Fibroblast of lung (primary cell): ENCODE measurements at regions not wholly inside any gene's neighbourhood (a gene's known extent, or its start where the extent isn't known, plus 50 kb on each side); places are given as distances from the start of the nearest gene placed in this dataset.
"Not testable (repeated sequence)": the region's sequence is repeated elsewhere in the genome, so short reads cannot be mapped to it uniquely, and the experiment has no call there.

ENCODE experiments used
- DNase-seq, 2 donors: peaks; one replicate each; pipeline versions ENCODE4 v3.0.0 to v3.0.0-alpha.2; 2010; ENCODE audit warnings: low read depth in 2 of 2
- H2AFZ ChIP-seq: 2 replicates; pipeline ENCODE4 v1.5.1; 2012; ENCODE audit warnings: low read length, control low read depth, inconsistent platforms
- H3K27ac ChIP-seq: 2 replicates; pipeline ENCODE4 v1.5.1; 2011; ENCODE audit warnings: low read length, control low read depth; ENCODE audit not compliant: insufficient read depth
- H3K27me3 ChIP-seq: 2 replicates; pipeline ENCODE4 v1.5.1; 2011; ENCODE audit warnings: mild to moderate bottlenecking, low read length; ENCODE audit not compliant: control insufficient read depth, insufficient read depth
- H3K36me3 ChIP-seq: 2 replicates; pipeline ENCODE4 v1.5.1; 2011; ENCODE audit warnings: low read length; ENCODE audit not compliant: control insufficient read depth, insufficient read depth
- H3K4me1 ChIP-seq: 2 replicates; pipeline ENCODE4 v1.5.1; 2011; ENCODE audit warnings: low read length; ENCODE audit not compliant: control insufficient read depth, insufficient read depth; ENCODE audit errors: extremely low read depth
- H3K4me2 ChIP-seq: 2 replicates; pipeline ENCODE4 v1.5.1; 2011; ENCODE audit warnings: low read length, control low read depth; ENCODE audit not compliant: insufficient read depth; ENCODE audit errors: extremely low read depth
- H3K4me3 ChIP-seq, 4 experiments: fragments of 200-600 bp in 1 of 4; sonication (generic) in 1 of 4; replicated peaks in 1 of 4; 2 replicates each; pipeline ENCODE4 v1.5.1; 2011 to 2016; ENCODE audit warnings: low read length in 4 of 4, low read depth in 3 of 4, mild to moderate bottlenecking in 3 of 4, control low read depth in 2 of 4, inconsistent platforms in 1 of 4, mixed read lengths in 1 of 4; ENCODE audit not compliant: insufficient read depth in 1 of 4; ENCODE audit errors: control extremely low read depth in 1 of 4
- H3K79me2 ChIP-seq: 2 replicates; pipeline ENCODE4 v1.5.1; 2012; ENCODE audit warnings: mild to moderate bottlenecking, low read length, inconsistent platforms; ENCODE audit not compliant: control insufficient read depth, insufficient read depth
- H3K9ac ChIP-seq: 2 replicates; pipeline ENCODE4 v1.5.1; 2011; ENCODE audit warnings: mild to moderate bottlenecking, low read length, control low read depth; ENCODE audit not compliant: insufficient read depth
- H3K9me3 ChIP-seq: 2 replicates; pipeline ENCODE4 v1.5.1; 2012; ENCODE audit warnings: low read depth, low read length; ENCODE audit not compliant: control insufficient read depth, insufficient read depth
- H4K20me1 ChIP-seq: 2 replicates; pipeline ENCODE4 v1.5.1; 2011; ENCODE audit warnings: low read length; ENCODE audit not compliant: control insufficient read depth, insufficient read depth; ENCODE audit errors: extremely low read depth
- CTCF ChIP-seq, 2 donors: IDR thresholded peaks in 1 of 2; conservative IDR thresholded peaks in 1 of 2; 1 replicate in 1 of 2; 2 replicates in 1 of 2; pipeline ENCODE4 v1.5.1; 2011 to 2012; ENCODE audit warnings: low read length in 2 of 2, control low read depth in 1 of 2, inconsistent platforms in 1 of 2, low read depth in 1 of 2, mild to moderate bottlenecking in 1 of 2
- EZH2 ChIP-seq: IDR thresholded peaks from 2 replicates; pipeline ENCODE4 v1.5.1; 2012; ENCODE audit warnings: low read length, control low read depth, mild to moderate bottlenecking; ENCODE audit errors: missing control alignments

DNA sequence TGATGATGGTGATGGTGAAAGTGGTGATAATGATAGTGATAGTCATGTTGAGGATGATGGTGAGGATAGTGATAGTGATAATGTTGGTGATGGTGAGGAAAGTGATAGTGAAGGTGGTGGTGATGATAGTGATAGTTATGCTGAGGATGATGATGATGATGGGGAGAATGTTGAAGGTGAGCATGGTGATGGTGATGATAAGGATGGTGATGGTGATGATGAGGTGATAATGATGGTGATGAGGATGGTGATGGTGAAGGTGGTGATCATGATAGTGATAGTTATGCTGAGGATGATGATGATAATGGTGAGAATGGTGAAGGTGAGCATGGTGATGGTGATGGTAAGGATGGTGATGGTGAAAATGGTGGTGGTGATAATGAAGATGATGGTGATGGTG is 64.9 kb upstream of the ZNF337 start:
- Histone ChIP-seq H4K20me1 (no peaks in the 10 kb centered on the region), H2AFZ (no peak overlapping the region), H3K4me3 (no peak overlapping the region), H3K36me3 (no peaks in the 10 kb centered on the region), H3K27me3 (no peaks in the 10 kb centered on the region), H3K79me2 (no peaks in the 10 kb centered on the region), H3K4me1 (no peaks in the 10 kb centered on the region), H3K4me2 (no peak overlapping the region), H3K9me3 (no peaks in the 10 kb centered on the region), H3K27ac (no peak overlapping the region), H3K9ac (no peak overlapping the region)
- DNase-seq: no peak
- TF ChIP-seq EZH2 (no peak), CTCF (conservative IDR thresholded peaks at IDR 0.05 in 1 of 2, IDR thresholded peaks at IDR 0.05 in 1 of 2; ENCODE audit: low read depth in 1 of 2, low read length in 2 of 2) (no peak)

DNA sequence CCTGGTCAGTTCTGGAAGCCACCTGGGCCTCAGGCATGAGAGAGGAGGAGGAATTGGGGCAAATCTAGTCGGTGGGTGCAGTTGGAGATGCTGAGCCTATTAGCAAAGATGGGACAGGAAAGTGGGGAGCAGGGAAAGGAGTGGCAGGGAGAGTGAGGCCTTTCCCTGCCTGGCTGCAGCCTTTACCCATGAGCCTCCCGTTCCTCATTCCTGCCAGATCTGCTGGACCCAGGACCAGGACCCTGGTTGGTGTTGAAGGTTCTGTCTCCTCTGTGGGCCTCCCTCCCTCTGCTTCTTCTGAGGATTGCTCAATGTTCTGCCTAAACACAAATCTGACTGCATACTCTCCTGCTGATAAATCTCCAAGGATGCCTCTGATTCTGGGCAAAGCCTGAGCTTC is 64.4 kb upstream of the ZNF337 start:
- not testable (repeated sequence) for H3K27ac ChIP-seq, H3K36me3 ChIP-seq, H3K27me3 ChIP-seq, H3K9me3 ChIP-seq, H3K4me1 ChIP-seq, DNase-seq, H4K20me1 ChIP-seq, H3K9ac ChIP-seq, H3K79me2 ChIP-seq, H3K4me3 ChIP-seq, H3K4me2 ChIP-seq, H2AFZ ChIP-seq

GRCh38 chr20:25750765-25751696 is 54.4 kb upstream of the ZNF337 start:
- Histone ChIP-seq H3K36me3 (no peaks in the 10 kb centered on the region), H3K27ac (no peak overlapping the region), H3K9ac (no peak overlapping the region), H3K27me3 (no peaks in the 10 kb centered on the region), H3K4me1 (no peaks in the 10 kb centered on the region), H4K20me1 (no peaks in the 10 kb centered on the region), H2AFZ (peak overlapping the region; percentile 90), H3K79me2 (no peaks in the 10 kb centered on the region), H3K4me3 (peak overlapping the region; percentile 31 to 56 (median 48)), H3K4me2 (peak overlapping the region; percentile 82), H3K9me3 (no peaks in the 10 kb centered on the region)
- TF ChIP-seq EZH2 (no peak), CTCF (conservative IDR thresholded peaks at IDR 0.05 in 1 of 2, IDR thresholded peaks at IDR 0.05 in 1 of 2; ENCODE audit: low read depth in 1 of 2, low read length in 2 of 2) (no peak)
- DNase-seq: peak; percentile 16 to 51
